GDM1 (cell line): ENCODE measurements at regions not wholly inside any gene's neighbourhood (a gene's known extent, or its start where the extent isn't known, plus 50 kb on each side); places are given as distances from the start of the nearest gene placed in this dataset.
"Not testable (repeated sequence)": the region's sequence is repeated elsewhere in the genome, so short reads cannot be mapped to it uniquely, and the experiment has no call there.

Experiments used
- DNase-seq: peaks from one replicate; lab custom pipeline; 2025; lab: John Stamatoyannopoulos, UW

- DNase-seq = no peak
These were observed 368.8 kb upstream of the SASH1 start for GRCh38 chr6:147973806-147974205.

- DNase-seq = no peak
These were observed 368.3 kb upstream of the SASH1 start for GRCh38 chr6:147974376-147974775.

- DNase-seq = no peak
These were observed 364.7 kb upstream of the SASH1 start for GRCh38 chr6:147977851-147978465.

GRCh38 chr6:147979966-147980365 is 362.7 kb upstream of the SASH1 start:
- DNase-seq = no peak

GRCh38 chr6:147983581-147984366 is 358.9 kb upstream of the SASH1 start:
- no peak for DNase-seq

- DNase-seq = no peak
These were observed 355.8 kb upstream of the SASH1 start for GRCh38 chr6:147986846-147987245.

GRCh38 chr6:147990159-147990558 is 352.5 kb upstream of the SASH1 start:
- no peak for DNase-seq

- DNase-seq = no peak
These were observed 350.7 kb upstream of the SASH1 start for GRCh38 chr6:147991961-147992360.

GRCh38 chr6:147999001-147999540 is 343.6 kb upstream of the SASH1 start:
- DNase-seq = no peak

- no peak for DNase-seq
These were observed 340.6 kb upstream of the SASH1 start for GRCh38 chr6:148001844-148002642.

- DNase-seq = no peak
These were observed 338.0 kb upstream of the SASH1 start for GRCh38 chr6:148004651-148005050.

- no peak for DNase-seq
These were observed 336.8 kb upstream of the SASH1 start for GRCh38 chr6:148005806-148006205.

- DNase-seq = not testable (repeated sequence)
These were observed 332.1 kb upstream of the SASH1 start for GRCh38 chr6:148010516-148010915.

- no peak for DNase-seq
These were observed 326.6 kb upstream of the SASH1 start for GRCh38 chr6:148016013-148016412.

GRCh38 chr6:148021165-148021564 is 321.5 kb upstream of the SASH1 start:
- DNase-seq = no peak

GRCh38 chr6:148021699-148022098 is 320.9 kb upstream of the SASH1 start:
- DNase-seq = no peak

GRCh38 chr6:148022279-148022678 is 320.4 kb upstream of the SASH1 start:
- DNase-seq = not testable (repeated sequence)

GRCh38 chr6:148027201-148027600 is 315.4 kb upstream of the SASH1 start:
- DNase-seq = no peak

- DNase-seq = no peak
These were observed 306.7 kb upstream of the SASH1 start for GRCh38 chr6:148035806-148036390.

GRCh38 chr6:148037496-148037895 is 305.1 kb upstream of the SASH1 start:
- no peak for DNase-seq

- DNase-seq = no peak
These were observed 301.1 kb upstream of the SASH1 start for GRCh38 chr6:148041546-148041945.

GRCh38 chr6:148042536-148042935 is 300.1 kb upstream of the SASH1 start:
- DNase-seq = no peak
